DND-41 (cell line): ENCODE measurements at regions not wholly inside any gene's neighbourhood (a gene's known extent, or its start where the extent isn't known, plus 50 kb on each side); places are given as distances from the start of the nearest gene placed in this dataset.

Experiments used
- ATAC-seq: fragments of 200-7000 bp; cut with Tn5 transposase; 3 replicates; pipeline ENCODE4 v1.9.1; 2021; ENCODE audit warnings: low read depth; ENCODE audit not compliant: insufficient read depth
- DNase-seq: peaks from one replicate; pipeline ENCODE4 v3.0.0-alpha.2; 2020
- H2AFZ ChIP-seq: 2 replicates; pipeline ENCODE4 v1.6.0; 2012; ENCODE audit warnings: low read depth, low read length
- H3K27ac ChIP-seq: 2 replicates; pipeline ENCODE4 v1.5.1; 2012; ENCODE audit warnings: low read length, inconsistent platforms
- H3K27me3 ChIP-seq: fragments of 200-600 bp; sonication (generic); 2 replicates; pipeline ENCODE4 v1.6.0; 2012; ENCODE audit warnings: low read length, mild to moderate bottlenecking, inconsistent platforms; ENCODE audit not compliant: insufficient read depth, poor library complexity
- H3K36me3 ChIP-seq: 2 replicates; pipeline ENCODE4 v1.5.1; 2012; ENCODE audit warnings: low read length, inconsistent platforms; ENCODE audit not compliant: insufficient read depth
- H3K4me1 ChIP-seq: 2 replicates; pipeline ENCODE4 v1.5.1; 2012; ENCODE audit warnings: mild to moderate bottlenecking, low read length; ENCODE audit not compliant: insufficient read depth
- H3K4me2 ChIP-seq: 2 replicates; pipeline ENCODE4 v1.6.0; 2012; ENCODE audit warnings: mild to moderate bottlenecking, moderate library complexity, low read length, inconsistent platforms; ENCODE audit not compliant: insufficient read depth
- H3K4me3 ChIP-seq, 2 experiments: fragments of 200-600 bp in 1 of 2; shearing (Covaris generic) in 1 of 2; 2 replicates each; pipeline ENCODE4 v1.5.1; 2012 to 2016; ENCODE audit warnings: inconsistent platforms in 2 of 2, low read length in 2 of 2, mild to moderate bottlenecking in 2 of 2, low read depth in 1 of 2, moderate library complexity in 1 of 2
- H3K79me2 ChIP-seq: 2 replicates; pipeline ENCODE4 v1.6.0; 2012; ENCODE audit warnings: low read length, inconsistent platforms; ENCODE audit not compliant: insufficient read depth
- H3K9ac ChIP-seq: 2 replicates; pipeline ENCODE4 v1.6.0; 2012; ENCODE audit warnings: low read depth, mild to moderate bottlenecking, inconsistent platforms, low read length, moderate library complexity
- H3K9me3 ChIP-seq: 2 replicates; pipeline ENCODE4 v1.5.1; 2012; ENCODE audit warnings: low read length, moderate library complexity, mild to moderate bottlenecking, inconsistent platforms; ENCODE audit not compliant: insufficient read depth, severe bottlenecking
- H4K20me1 ChIP-seq: 2 replicates; pipeline ENCODE4 v1.6.0; 2012; ENCODE audit warnings: low read length; ENCODE audit not compliant: insufficient read depth
- EZH2 ChIP-seq: IDR thresholded peaks from 3 replicates; pipeline ENCODE4 v1.6.1; 2012; ENCODE audit warnings: borderline replicate concordance, low read depth, mild to moderate bottlenecking, moderate library complexity, low read length, inconsistent platforms; ENCODE audit not compliant: severe bottlenecking
- TF ChIP-seq, protein P1 (sequence below): IDR thresholded peaks from 2 replicates; pipeline ENCODE4 v1.5.1; 2012; ENCODE audit warnings: borderline replicate concordance, low read length, moderate library complexity, mild to moderate bottlenecking; ENCODE audit not compliant: poor library complexity, severe bottlenecking; ENCODE audit errors: extremely low read depth

DNA sequence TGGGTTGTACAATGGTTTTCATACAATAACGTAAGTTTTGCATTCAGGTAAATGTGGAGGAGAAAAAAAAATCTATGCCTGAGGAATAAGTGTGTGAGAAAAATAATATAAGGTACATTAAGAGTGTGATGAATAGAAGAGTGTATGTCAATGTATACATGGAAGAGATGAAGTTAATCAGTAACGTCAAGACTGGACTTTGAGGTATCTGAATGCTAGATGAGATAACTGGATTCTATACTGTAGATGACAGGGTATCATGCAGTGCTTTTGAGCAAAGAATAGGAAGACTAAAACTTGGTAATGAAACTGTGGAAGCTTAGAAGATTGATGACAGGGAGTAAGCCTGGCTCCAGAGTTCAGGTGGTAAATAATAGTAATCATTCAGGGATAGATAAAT is 666.7 kb upstream of the SGO1 start:
- no peaks in the 10 kb centered on the region for H3K27me3 ChIP-seq
- no peak for DNase-seq
- no peaks in the 10 kb centered on the region for H3K9me3 ChIP-seq
- H3K4me3 ChIP-seq = no peak overlapping the region
- ATAC-seq = no peak
- no peak overlapping the region for H3K9ac ChIP-seq
- no peaks in the 10 kb centered on the region for H3K79me2 ChIP-seq
- no peak overlapping the region for H3K27ac ChIP-seq
- no peaks in the 10 kb centered on the region for H4K20me1 ChIP-seq
- no peak overlapping the region for H2AFZ ChIP-seq
- no peaks in the 10 kb centered on the region for H3K36me3 ChIP-seq
- TF ChIP-seq, protein P1, sequence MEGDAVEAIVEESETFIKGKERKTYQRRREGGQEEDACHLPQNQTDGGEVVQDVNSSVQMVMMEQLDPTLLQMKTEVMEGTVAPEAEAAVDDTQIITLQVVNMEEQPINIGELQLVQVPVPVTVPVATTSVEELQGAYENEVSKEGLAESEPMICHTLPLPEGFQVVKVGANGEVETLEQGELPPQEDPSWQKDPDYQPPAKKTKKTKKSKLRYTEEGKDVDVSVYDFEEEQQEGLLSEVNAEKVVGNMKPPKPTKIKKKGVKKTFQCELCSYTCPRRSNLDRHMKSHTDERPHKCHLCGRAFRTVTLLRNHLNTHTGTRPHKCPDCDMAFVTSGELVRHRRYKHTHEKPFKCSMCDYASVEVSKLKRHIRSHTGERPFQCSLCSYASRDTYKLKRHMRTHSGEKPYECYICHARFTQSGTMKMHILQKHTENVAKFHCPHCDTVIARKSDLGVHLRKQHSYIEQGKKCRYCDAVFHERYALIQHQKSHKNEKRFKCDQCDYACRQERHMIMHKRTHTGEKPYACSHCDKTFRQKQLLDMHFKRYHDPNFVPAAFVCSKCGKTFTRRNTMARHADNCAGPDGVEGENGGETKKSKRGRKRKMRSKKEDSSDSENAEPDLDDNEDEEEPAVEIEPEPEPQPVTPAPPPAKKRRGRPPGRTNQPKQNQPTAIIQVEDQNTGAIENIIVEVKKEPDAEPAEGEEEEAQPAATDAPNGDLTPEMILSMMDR = no peak
- TF ChIP-seq EZH2 = no peak
- no peak overlapping the region for H3K4me2 ChIP-seq
- no peaks in the 10 kb centered on the region for H3K4me1 ChIP-seq

DNA sequence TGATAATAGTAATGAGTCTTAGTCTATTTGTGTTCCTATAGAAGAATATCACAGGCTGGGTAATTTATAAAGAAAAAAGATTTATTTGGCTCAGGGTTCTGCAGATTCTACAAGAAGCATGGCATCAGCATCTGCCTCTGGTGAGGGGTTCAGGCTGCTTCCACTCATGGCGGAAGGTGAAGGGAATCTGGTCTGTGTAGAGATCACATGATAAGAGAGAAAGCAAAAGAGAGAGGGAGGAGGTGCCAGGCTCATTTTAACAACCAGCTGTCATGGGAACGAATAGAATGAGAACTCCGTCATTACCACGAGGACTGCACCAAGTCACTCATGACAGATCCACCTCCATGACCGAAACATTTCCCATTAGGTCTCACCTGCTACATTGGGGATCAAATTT is 664.0 kb upstream of the SGO1 start:
- Histone ChIP-seq H3K4me3 (no peak overlapping the region), H3K9ac (no peak overlapping the region), H4K20me1 (no peaks in the 10 kb centered on the region), H3K4me2 (no peak overlapping the region), H2AFZ (no peak overlapping the region), H3K27ac (no peak overlapping the region), H3K4me1 (no peaks in the 10 kb centered on the region), H3K9me3 (no peaks in the 10 kb centered on the region), H3K36me3 (no peaks in the 10 kb centered on the region), H3K79me2 (no peaks in the 10 kb centered on the region), H3K27me3 (no peaks in the 10 kb centered on the region)
- TF ChIP-seq, protein P1 = no peak
- TF ChIP-seq EZH2 = no peak
- no peak for ATAC-seq
- DNase-seq = no peak

DNA sequence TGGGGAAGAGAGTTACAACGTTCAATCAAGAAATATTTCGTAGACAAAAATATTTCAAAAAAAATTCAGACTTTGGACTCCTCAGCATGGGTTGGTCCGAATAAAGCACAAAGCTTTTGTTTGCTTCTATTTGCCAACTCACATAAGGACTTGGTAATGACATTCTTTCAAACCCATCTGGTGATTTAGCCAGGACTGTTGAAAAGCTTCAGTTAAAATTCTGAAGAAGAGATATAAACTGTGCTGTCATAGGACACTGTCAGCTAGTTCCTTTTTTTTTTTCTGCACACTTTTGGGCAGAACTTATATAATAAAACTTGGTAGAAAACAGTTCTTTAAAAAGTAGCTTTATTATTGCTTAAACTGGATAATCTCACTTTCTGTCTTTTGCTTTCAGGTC is 660.8 kb upstream of the SGO1 start:
- no peaks in the 10 kb centered on the region for H3K4me1 ChIP-seq
- no peak overlapping the region for H2AFZ ChIP-seq
- H3K36me3 ChIP-seq = no peaks in the 10 kb centered on the region
- TF ChIP-seq EZH2 = no peak
- no peak overlapping the region for H3K27ac ChIP-seq
- no peaks in the 10 kb centered on the region for H3K9me3 ChIP-seq
- H3K79me2 ChIP-seq = no peaks in the 10 kb centered on the region
- ATAC-seq (no peak), DNase-seq (no peak)
- H4K20me1 ChIP-seq = no peaks in the 10 kb centered on the region
- H3K4me3 ChIP-seq = no peak overlapping the region
- no peaks in the 10 kb centered on the region for H3K27me3 ChIP-seq
- no peak overlapping the region for H3K9ac ChIP-seq
- H3K4me2 ChIP-seq = no peak overlapping the region

DNA sequence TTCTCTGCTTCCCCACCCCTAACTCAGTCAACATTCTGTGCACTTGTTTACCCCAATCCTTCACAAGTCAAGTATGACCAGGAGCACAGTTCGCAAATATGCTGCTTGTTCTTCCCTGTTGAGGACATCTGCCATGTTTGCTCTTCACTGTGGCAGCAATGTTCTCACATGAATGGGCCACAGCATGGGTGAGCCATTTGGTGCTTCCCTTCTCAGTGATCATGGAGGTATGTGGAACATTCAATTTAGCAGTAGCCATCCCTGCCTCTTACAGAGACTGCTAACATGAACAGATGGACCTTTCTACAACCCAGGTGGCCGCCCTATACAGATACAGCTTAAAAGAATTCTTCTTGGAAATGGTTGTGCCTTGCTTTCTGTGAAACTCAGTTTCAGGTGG is 660.1 kb upstream of the SGO1 start:
- Histone ChIP-seq H3K4me2 (no peak overlapping the region), H3K79me2 (no peaks in the 10 kb centered on the region), H3K4me3 (no peak overlapping the region), H3K9ac (no peak overlapping the region), H3K27ac (no peak overlapping the region), H2AFZ (no peak overlapping the region), H3K9me3 (no peaks in the 10 kb centered on the region), H3K27me3 (no peaks in the 10 kb centered on the region), H3K36me3 (no peaks in the 10 kb centered on the region), H3K4me1 (no peaks in the 10 kb centered on the region), H4K20me1 (no peaks in the 10 kb centered on the region)
- TF ChIP-seq, protein P1 = no peak
- TF ChIP-seq EZH2 = no peak
- ATAC-seq (no peak), DNase-seq (no peak)
